ENCODE measurements at regions not wholly inside any gene's neighbourhood (a gene's known extent, or its start where the extent isn't known, plus 50 kb on each side); places are given as distances from the start of the nearest gene placed in this dataset.

DNA sequence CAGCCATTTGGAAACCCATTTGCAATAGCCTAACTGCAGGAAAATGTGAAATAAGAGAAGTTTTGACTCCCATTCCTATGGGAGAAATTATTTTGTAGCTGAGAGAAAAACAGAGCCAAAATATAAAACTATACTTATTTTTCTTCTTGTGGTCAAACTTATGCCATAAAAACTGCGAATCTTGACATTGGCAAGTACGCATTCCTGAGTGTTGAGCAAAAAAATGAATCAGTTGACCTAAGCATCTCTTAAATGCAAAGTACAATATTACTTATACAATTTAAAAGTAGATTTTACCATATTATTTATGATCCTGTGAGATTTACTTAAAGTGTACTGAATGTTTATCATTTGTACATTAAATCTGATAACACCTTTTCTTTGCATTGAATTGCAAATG is 50.1 kb upstream of the CMC1 start:
- Histone ChIP-seq H3K9ac (ENCODE audit: insufficient read depth in 1 of 2, low read depth in 2 of 2, low read length in 2 of 2) (no peak overlapping the region), H2AFZ (ENCODE audit: low read depth, low read length) (no peak overlapping the region), H3K4me2 (ENCODE audit: insufficient read depth, low read length) (no peak overlapping the region), H3K36me3 (ENCODE audit: control insufficient read depth, insufficient read depth, low read length) (no peaks in the 10 kb centered on the region), H3K27me3 (ENCODE audit: control insufficient read depth in 2 of 2, insufficient read depth in 2 of 2, low read length in 2 of 2) (no peaks in the 10 kb centered on the region), H3K4me3 (no peak overlapping the region), H3K79me2 (ENCODE audit: control insufficient read depth, insufficient read depth, low read length) (no peaks in the 10 kb centered on the region), H3K4me1 (replicated peaks in 1 of 2; ENCODE audit: control insufficient read depth in 2 of 2, insufficient read depth in 2 of 2, low read length in 2 of 2) (no peaks in the 10 kb centered on the region), H4K20me1 (replicated peaks; ENCODE audit: control insufficient read depth, insufficient read depth, low read length) (no peaks in the 10 kb centered on the region), H3K9me1 (ENCODE audit: control insufficient read depth, insufficient read depth, low read length) (no peaks in the 10 kb centered on the region), H3K9me3 (replicated peaks; ENCODE audit: control insufficient read depth, insufficient read depth, low read depth, low read length) (no peaks in the 10 kb centered on the region), H3K27ac (ENCODE audit: extremely low read depth, low read depth, low read length) (no peak overlapping the region)
- TF ChIP-seq, protein P1, sequence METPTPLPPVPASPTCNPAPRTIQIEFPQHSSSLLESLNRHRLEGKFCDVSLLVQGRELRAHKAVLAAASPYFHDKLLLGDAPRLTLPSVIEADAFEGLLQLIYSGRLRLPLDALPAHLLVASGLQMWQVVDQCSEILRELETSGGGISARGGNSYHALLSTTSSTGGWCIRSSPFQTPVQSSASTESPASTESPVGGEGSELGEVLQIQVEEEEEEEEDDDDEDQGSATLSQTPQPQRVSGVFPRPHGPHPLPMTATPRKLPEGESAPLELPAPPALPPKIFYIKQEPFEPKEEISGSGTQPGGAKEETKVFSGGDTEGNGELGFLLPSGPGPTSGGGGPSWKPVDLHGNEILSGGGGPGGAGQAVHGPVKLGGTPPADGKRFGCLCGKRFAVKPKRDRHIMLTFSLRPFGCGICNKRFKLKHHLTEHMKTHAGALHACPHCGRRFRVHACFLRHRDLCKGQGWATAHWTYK (CRISPR knock-in tag; IDR thresholded peaks at IDR 0.05) = no peak
- TF ChIP-seq, protein P2, sequence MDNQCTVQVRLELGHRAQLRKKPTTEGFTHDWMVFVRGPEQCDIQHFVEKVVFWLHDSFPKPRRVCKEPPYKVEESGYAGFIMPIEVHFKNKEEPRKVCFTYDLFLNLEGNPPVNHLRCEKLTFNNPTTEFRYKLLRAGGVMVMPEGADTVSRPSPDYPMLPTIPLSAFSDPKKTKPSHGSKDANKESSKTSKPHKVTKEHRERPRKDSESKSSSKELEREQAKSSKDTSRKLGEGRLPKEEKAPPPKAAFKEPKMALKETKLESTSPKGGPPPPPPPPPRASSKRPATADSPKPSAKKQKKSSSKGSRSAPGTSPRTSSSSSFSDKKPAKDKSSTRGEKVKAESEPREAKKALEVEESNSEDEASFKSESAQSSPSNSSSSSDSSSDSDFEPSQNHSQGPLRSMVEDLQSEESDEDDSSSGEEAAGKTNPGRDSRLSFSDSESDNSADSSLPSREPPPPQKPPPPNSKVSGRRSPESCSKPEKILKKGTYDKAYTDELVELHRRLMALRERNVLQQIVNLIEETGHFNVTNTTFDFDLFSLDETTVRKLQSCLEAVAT (IDR thresholded peaks at IDR 0.05) = no peak
- TF ChIP-seq THRAP3 (IDR thresholded peaks at IDR 0.05; ENCODE audit: borderline replicate concordance) = no peak
- no peak for TF ChIP-seq STAT5A (IDR thresholded peaks at IDR 0.05; ENCODE audit: borderline replicate concordance, low read length)
- no peak for TF ChIP-seq HCFC1 (IDR thresholded peaks at IDR 0.05; ENCODE audit: low read depth, low read length)
- no peak for TF ChIP-seq ZNF212 (CRISPR knock-in tag; IDR thresholded peaks at IDR 0.05)
- no peak for TF ChIP-seq POU5F1 (IDR thresholded peaks at IDR 0.05; ENCODE audit: borderline replicate concordance, low read depth, low read length, partially characterized antibody)
- no peak for TF ChIP-seq NFE2L1 (tag; IDR thresholded peaks at IDR 0.05; ENCODE audit: borderline replicate concordance, low read depth)
- TF ChIP-seq CHD1 (IDR thresholded peaks at IDR 0.05; ENCODE audit: low read length) = no peak
- no peak for TF ChIP-seq HDAC3 (IDR thresholded peaks at IDR 0.05; ENCODE audit: borderline replicate concordance, partially characterized antibody)
- no peak for TF ChIP-seq ZNF644 (tag; IDR thresholded peaks at IDR 0.05; ENCODE audit: low read depth)
- TF ChIP-seq, protein P3, sequence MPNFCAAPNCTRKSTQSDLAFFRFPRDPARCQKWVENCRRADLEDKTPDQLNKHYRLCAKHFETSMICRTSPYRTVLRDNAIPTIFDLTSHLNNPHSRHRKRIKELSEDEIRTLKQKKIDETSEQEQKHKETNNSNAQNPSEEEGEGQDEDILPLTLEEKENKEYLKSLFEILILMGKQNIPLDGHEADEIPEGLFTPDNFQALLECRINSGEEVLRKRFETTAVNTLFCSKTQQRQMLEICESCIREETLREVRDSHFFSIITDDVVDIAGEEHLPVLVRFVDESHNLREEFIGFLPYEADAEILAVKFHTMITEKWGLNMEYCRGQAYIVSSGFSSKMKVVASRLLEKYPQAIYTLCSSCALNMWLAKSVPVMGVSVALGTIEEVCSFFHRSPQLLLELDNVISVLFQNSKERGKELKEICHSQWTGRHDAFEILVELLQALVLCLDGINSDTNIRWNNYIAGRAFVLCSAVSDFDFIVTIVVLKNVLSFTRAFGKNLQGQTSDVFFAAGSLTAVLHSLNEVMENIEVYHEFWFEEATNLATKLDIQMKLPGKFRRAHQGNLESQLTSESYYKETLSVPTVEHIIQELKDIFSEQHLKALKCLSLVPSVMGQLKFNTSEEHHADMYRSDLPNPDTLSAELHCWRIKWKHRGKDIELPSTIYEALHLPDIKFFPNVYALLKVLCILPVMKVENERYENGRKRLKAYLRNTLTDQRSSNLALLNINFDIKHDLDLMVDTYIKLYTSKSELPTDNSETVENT (CRISPR knock-in tag; IDR thresholded peaks at IDR 0.05) = no peak
- TF ChIP-seq TOE1 (IDR thresholded peaks at IDR 0.05; ENCODE audit: borderline replicate concordance) = no peak
- no peak for TF ChIP-seq TOE1 (CRISPR knock-in tag; IDR thresholded peaks at IDR 0.05; ENCODE audit: borderline replicate concordance, low read depth)
- no peak for TF ChIP-seq ZNF79 (CRISPR knock-in tag; IDR thresholded peaks at IDR 0.05; ENCODE audit: low read depth)
- no peak for TF ChIP-seq JUN (IDR thresholded peaks at IDR 0.05; ENCODE audit: borderline replicate concordance, low read depth, low read length)
- TF ChIP-seq JUN (CRISPR knock-in tag; IDR thresholded peaks at IDR 0.05; ENCODE audit: borderline replicate concordance) = no peak
- intact Hi-C loops (cut with micrococcal nuclease) (no loop called here), in situ Hi-C loops (cut with MboI) (no loop called here)
- no TSS peak for BruUV-seq (replicated peaks)
- FAIRE-seq (no peak), DNase-seq (ENCODE audit: extremely low read depth in 1 of 4, low spot score in 3 of 4) (no peak), ATAC-seq (no peak)
- WGBS (ENCODE audit: insufficient coverage, low coverage, missing lambda C conversion rate) = 3% methylated on average over 2 of the region's 2 CpGs
- ChIA-PET POLR2A (no interaction called here), CTCF (ENCODE audit: low intra/inter-chr PET ratio) (no interaction called here)

Data from K562 (cell line).